OCI-LY7 (cell line): ENCODE measurements at regions not wholly inside any gene's neighbourhood (a gene's known extent, or its start where the extent isn't known, plus 50 kb on each side); places are given as distances from the start of the nearest gene placed in this dataset.

Source experiments
- BruUV-seq: library from RNA; stranded (reverse); fragments of 400-500 nt; replicated peaks from 2 replicates; lab custom pipeline; 2021; lab: Mats Ljungman, UMichigan
- CTCF ChIA-PET: fragments of 300-600 bp; sonication (Branson Sonifier 250); formaldehyde crosslinking; loops from one replicate; lab custom pipeline; 2022; ENCODE audit warnings: antibody characterized with exemption; ENCODE audit not compliant: unreplicated experiment; lab: Charles Lee
- POLR2A ChIA-PET: fragments of 300-600 bp; sonication (Branson Sonifier 250); formaldehyde crosslinking; loops from one replicate; lab custom pipeline; 2022; ENCODE audit warnings: antibody characterized with exemption; lab: Charles Lee
- DNase-seq: peaks from one replicate; pipeline ENCODE4 v3.0.0-alpha.2; 2015; ENCODE audit warnings: low spot score
- H2AFZ ChIP-seq: fragments of 200-600 bp; sonication (generic), shearing (Covaris generic); 2 replicates; pipeline ENCODE4 v1.6.1; 2014; ENCODE audit warnings: mild to moderate bottlenecking, antibody characterized with exemption, low read length, moderate library complexity
- H3K27ac ChIP-seq: fragments of 200-600 bp; sonication (generic); 2 replicates; pipeline ENCODE4 v1.5.1; 2014; ENCODE audit warnings: mixed run types, low read depth, mild to moderate bottlenecking, moderate library complexity, low read length, inconsistent platforms; ENCODE audit not compliant: poor library complexity, severe bottlenecking
- H3K36me3 ChIP-seq: fragments of 200-600 bp; sonication (generic); 2 replicates; pipeline ENCODE4 v1.6.1; 2014; ENCODE audit warnings: mild to moderate bottlenecking, antibody characterized with exemption, low read length, moderate library complexity, mixed read lengths; ENCODE audit not compliant: insufficient read depth
- H3K4me1 ChIP-seq: fragments of 200-600 bp; sonication (generic); 2 replicates; pipeline ENCODE4 v1.5.1; 2014; ENCODE audit warnings: mild to moderate bottlenecking, low read length; ENCODE audit not compliant: insufficient read depth, poor library complexity, severe bottlenecking
- H3K4me2 ChIP-seq: fragments of 200-600 bp; sonication (generic); 2 replicates; pipeline ENCODE4 v1.6.1; 2014; ENCODE audit warnings: mild to moderate bottlenecking, low read length
- H3K4me3 ChIP-seq: fragments of 200-600 bp; sonication (generic); 2 replicates; pipeline ENCODE4 v1.5.1; 2014; ENCODE audit warnings: mild to moderate bottlenecking, low read depth, low read length; ENCODE audit not compliant: poor library complexity, severe bottlenecking
- H3K79me2 ChIP-seq: fragments of 200-600 bp; sonication (generic); 2 replicates; pipeline ENCODE4 v1.6.1; 2016; ENCODE audit warnings: low read depth, mild to moderate bottlenecking, low read length, moderate library complexity, mixed read lengths; ENCODE audit not compliant: insufficient read depth
- H3K9me2 ChIP-seq: fragments of 200-600 bp; sonication (generic); 2 replicates; pipeline ENCODE4 v1.6.1; 2016; ENCODE audit warnings: mild to moderate bottlenecking, low read length, mixed read lengths; ENCODE audit not compliant: insufficient read depth
- H3K9me3 ChIP-seq: fragments of 200-600 bp; sonication (generic); 2 replicates; pipeline ENCODE4 v1.6.1; 2014; ENCODE audit warnings: mild to moderate bottlenecking, mixed run types, low read length, mixed read lengths
- H4K20me1 ChIP-seq: fragments of 200-600 bp; sonication (generic); 2 replicates; pipeline ENCODE4 v1.6.1; 2014; ENCODE audit warnings: mild to moderate bottlenecking, antibody characterized with exemption, low read length, moderate library complexity, mixed read lengths; ENCODE audit not compliant: insufficient read depth
- EZH2phosphoT487 ChIP-seq: fragments of 200-600 bp; sonication (generic); IDR thresholded peaks from 2 replicates; pipeline ENCODE4 v1.6.1; 2018; ENCODE audit warnings: low read depth, borderline replicate concordance, mild to moderate bottlenecking, mixed run types, antibody characterized with exemption, low read length, moderate library complexity, mixed read lengths
- intact Hi-C: fragments of 100-400 bp; cut with micrococcal nuclease; formaldehyde crosslinking; loops from one replicate; pipeline ENCODE4 v1.10.0; 2022; ENCODE audit not compliant: unreplicated experiment
- TF ChIP-seq, protein P1 (sequence below): fragments of 200-600 bp; sonication (generic); conservative IDR thresholded peaks from 2 replicates; pipeline ENCODE4 v1.5.1; 2014; ENCODE audit warnings: mild to moderate bottlenecking, antibody characterized with exemption, low read length, moderate library complexity, mixed read lengths

DNA sequence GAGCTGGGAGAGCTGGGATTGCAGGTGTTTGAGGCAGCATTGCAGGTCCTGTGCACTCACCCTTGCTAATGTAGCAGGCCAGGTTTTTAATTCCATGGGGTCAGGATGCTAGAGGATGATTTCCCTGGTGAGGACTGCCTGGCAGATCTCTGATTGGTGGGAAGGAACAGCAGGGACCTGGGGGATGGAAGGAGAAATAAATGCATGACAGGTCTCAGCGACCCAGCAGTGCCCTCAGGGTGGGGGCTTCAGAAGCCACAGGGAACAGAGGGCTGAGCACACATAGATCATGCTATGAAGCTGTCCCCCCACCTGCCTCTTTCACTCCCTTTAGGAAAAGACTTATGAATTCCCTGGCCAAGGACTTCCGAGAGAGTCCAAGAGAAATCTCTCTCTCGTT lies 255.5 kb upstream of the N4BP1 start:
- POLR2A ChIA-PET: no interaction called here
- Histone ChIP-seq H3K4me3 (no peak overlapping the region), H3K9me3 (no peaks in the 10 kb centered on the region), H3K79me2 (no peaks in the 10 kb centered on the region), H3K4me2 (no peak overlapping the region), H3K36me3 (no peaks in the 10 kb centered on the region), H3K4me1 (no peaks in the 10 kb centered on the region), H3K9me2 (no peaks in the 10 kb centered on the region), H4K20me1 (no peaks in the 10 kb centered on the region), H2AFZ (no peak overlapping the region), H3K27ac (no peak overlapping the region)
- CTCF ChIA-PET: interaction anchor here (0.6 kb wide), 1 partner anchor 11 kb away, joined by 3 read pairs; no protein-coding TSS in a partner anchor
- intact Hi-C loops: no loop called here
- no peak for DNase-seq
- no peak for TF ChIP-seq EZH2phosphoT487
- TF ChIP-seq, protein P1, sequence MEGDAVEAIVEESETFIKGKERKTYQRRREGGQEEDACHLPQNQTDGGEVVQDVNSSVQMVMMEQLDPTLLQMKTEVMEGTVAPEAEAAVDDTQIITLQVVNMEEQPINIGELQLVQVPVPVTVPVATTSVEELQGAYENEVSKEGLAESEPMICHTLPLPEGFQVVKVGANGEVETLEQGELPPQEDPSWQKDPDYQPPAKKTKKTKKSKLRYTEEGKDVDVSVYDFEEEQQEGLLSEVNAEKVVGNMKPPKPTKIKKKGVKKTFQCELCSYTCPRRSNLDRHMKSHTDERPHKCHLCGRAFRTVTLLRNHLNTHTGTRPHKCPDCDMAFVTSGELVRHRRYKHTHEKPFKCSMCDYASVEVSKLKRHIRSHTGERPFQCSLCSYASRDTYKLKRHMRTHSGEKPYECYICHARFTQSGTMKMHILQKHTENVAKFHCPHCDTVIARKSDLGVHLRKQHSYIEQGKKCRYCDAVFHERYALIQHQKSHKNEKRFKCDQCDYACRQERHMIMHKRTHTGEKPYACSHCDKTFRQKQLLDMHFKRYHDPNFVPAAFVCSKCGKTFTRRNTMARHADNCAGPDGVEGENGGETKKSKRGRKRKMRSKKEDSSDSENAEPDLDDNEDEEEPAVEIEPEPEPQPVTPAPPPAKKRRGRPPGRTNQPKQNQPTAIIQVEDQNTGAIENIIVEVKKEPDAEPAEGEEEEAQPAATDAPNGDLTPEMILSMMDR: no peak
- BruUV-seq: no TSS peak

DNA sequence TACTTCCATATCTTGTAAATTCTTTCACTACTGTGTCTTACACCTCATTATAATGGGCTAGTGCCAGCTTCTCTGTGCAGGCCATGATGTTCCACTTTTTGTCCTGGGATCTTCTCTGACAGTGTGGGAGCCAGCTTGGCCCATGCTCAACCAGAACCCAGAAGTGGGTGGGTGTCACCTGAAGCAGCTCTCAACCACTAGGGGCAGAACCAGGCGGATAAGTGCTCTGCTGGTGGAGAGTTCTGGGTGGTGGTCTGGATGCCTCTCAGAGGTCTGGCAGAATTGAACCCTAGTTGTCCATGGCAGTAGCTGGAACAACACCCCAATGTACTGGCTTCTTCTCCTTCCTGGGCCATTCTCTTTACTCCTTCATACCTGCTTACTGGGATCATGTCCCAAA lies 254.1 kb upstream of the N4BP1 start:
- CTCF ChIA-PET: no interaction called here

DNA sequence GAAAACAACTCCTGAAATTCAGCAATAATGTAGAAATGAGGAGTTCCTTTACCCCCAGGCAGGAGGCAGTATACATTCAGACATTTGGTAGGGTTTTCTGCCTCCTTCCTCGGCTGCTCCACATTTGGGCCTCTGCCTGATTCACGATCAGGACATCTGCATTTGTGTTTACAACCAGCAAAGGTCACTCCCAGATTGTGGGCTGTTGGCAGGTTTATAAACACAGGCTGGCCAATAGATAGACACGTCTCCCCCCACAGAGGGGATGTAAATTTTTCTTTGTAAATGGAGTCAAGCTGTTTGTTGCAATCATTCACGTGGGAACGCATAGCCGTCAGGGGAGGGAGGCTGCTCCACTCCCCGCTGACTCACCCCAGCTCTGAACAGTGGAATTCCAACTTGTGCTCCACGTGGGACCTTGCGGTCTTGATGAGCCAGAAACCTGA lies 252.1 kb upstream of the N4BP1 start:
- H3K79me2 ChIP-seq: no peaks in the 10 kb centered on the region
- BruUV-seq: no TSS peak
- no peak for DNase-seq
- TF ChIP-seq, protein P1: 0 out of 2 replicates have a peak, but pooled peaks have one; percentile 26
- TF ChIP-seq EZH2phosphoT487: no peak
- H4K20me1 ChIP-seq: no peaks in the 10 kb centered on the region
- H3K36me3 ChIP-seq: no peaks in the 10 kb centered on the region
- H3K4me1 ChIP-seq: no peaks in the 10 kb centered on the region
- no peaks in the 10 kb centered on the region for H3K9me3 ChIP-seq
- intact Hi-C loops: no loop called here
- POLR2A ChIA-PET: no interaction called here
- H3K4me2 ChIP-seq: no peak overlapping the region
- H2AFZ ChIP-seq: no peak overlapping the region
- H3K9me2 ChIP-seq: no peaks in the 10 kb centered on the region
- CTCF ChIA-PET: no interaction called here
- H3K4me3 ChIP-seq: no peak overlapping the region
- no peak overlapping the region for H3K27ac ChIP-seq

More for the DNA sequence above, 254.1 kb upstream of the N4BP1 start:
- DNase-seq: peak; percentile 4
- Histone ChIP-seq H3K27ac (no peak overlapping the region), H3K9me3 (no peaks in the 10 kb centered on the region), H3K36me3 (no peaks in the 10 kb centered on the region), H3K4me3 (no peak overlapping the region), H3K4me2 (no peak overlapping the region), H3K9me2 (no peaks in the 10 kb centered on the region), H3K79me2 (no peaks in the 10 kb centered on the region), H3K4me1 (no peaks in the 10 kb centered on the region), H2AFZ (no peak overlapping the region), H4K20me1 (no peaks in the 10 kb centered on the region)
- intact Hi-C loops: no loop called here
- POLR2A ChIA-PET: interaction anchor here (1.9 kb wide), 1 partner anchor 24 kb away, joined by 4 read pairs; no protein-coding TSS in a partner anchor
- BruUV-seq: no TSS peak
- no peak for TF ChIP-seq EZH2phosphoT487
- TF ChIP-seq, protein P1: peak; percentile 45; the same call in 1 of the 2 replicates
